HEK293 (cell line): ENCODE measurements at regions not wholly inside any gene's neighbourhood (a gene's known extent, or its start where the extent isn't known, plus 50 kb on each side); places are given as distances from the start of the nearest gene placed in this dataset.

Experiments
- CTCF ChIA-PET: fragments of 350-600 bp; formaldehyde crosslinking; extraction: SDS; loops from one replicate; lab custom pipeline; 2021; ENCODE audit warnings: antibody characterized with exemption; lab: Yijun Ruan, JAX
- POLR2A ChIA-PET: fragments of 300-600 bp; formaldehyde crosslinking; extraction: SDS; loops from one replicate; lab custom pipeline; 2020; ENCODE audit warnings: antibody characterized with exemption, inconsistent platforms; lab: Yijun Ruan, JAX
- H3K27ac ChIP-seq: fragments of 200-500 bp; sonication (Bioruptor generic); 2 replicates; pipeline ENCODE4 v1.5.1; 2014; ENCODE audit warnings: low read depth, low read length, control low read depth, inconsistent platforms; ENCODE audit errors: extremely low read depth
- H3K36me3 ChIP-seq, 2 experiments: fragments of 200-500 bp in 1 of 2; sonication (Bioruptor generic) in 1 of 2; 1 replicate in 1 of 2; 2 replicates in 1 of 2; pipeline ENCODE4 v1.5.1; 2014 to 2017; ENCODE audit warnings: inconsistent platforms in 2 of 2, low read length in 2 of 2; ENCODE audit not compliant: control insufficient read depth in 2 of 2, insufficient read depth in 1 of 2
- H3K4me1 ChIP-seq: fragments of 200-500 bp; sonication (Bioruptor generic); 2 replicates; pipeline ENCODE4 v1.5.1; 2014; ENCODE audit warnings: mild to moderate bottlenecking, low read length, inconsistent platforms; ENCODE audit not compliant: control insufficient read depth, insufficient read depth
- H3K4me3 ChIP-seq: 2 replicates; pipeline ENCODE4 v1.5.1; 2011; ENCODE audit warnings: low read depth, mild to moderate bottlenecking, control low read depth, low read length, moderate library complexity
- H3K9me3 ChIP-seq: fragments of 200-500 bp; sonication (Bioruptor generic); 2 replicates; pipeline ENCODE4 v1.5.1; 2014; ENCODE audit warnings: low read depth, low read length, inconsistent platforms; ENCODE audit not compliant: control insufficient read depth, insufficient read depth
- ELK4 ChIP-seq: IDR thresholded peaks from 2 replicates; pipeline ENCODE4 v1.6.1; 2011; ENCODE audit warnings: mild to moderate bottlenecking, low read depth, low read length, borderline replicate concordance
- INSM2 ChIP-seq: fragments of 450-650 bp; formaldehyde crosslinking; IDR thresholded peaks from 2 replicates; pipeline ENCODE4 v1.5.1; 2016; ENCODE audit warnings: missing biosample characterization, missing genetic modification characterization
- MEIS1 ChIP-seq: sonication (generic); formaldehyde crosslinking; IDR thresholded peaks from 2 replicates; pipeline ENCODE4 v1.8.1; 2022; ENCODE audit warnings: missing genetic modification reagents, mild to moderate bottlenecking, borderline replicate concordance
- PATZ1 ChIP-seq: fragments of 450-650 bp; formaldehyde crosslinking; IDR thresholded peaks from 2 replicates; pipeline ENCODE4 v1.5.1; 2016; ENCODE audit warnings: missing biosample characterization, missing genetic modification characterization
- ZBTB17 ChIP-seq: fragments of 450-650 bp; formaldehyde crosslinking; IDR thresholded peaks from 2 replicates; pipeline ENCODE4 v1.5.1; 2016; ENCODE audit warnings: missing biosample characterization, missing genetic modification characterization
- ZNF148 ChIP-seq: fragments of 450-650 bp; formaldehyde crosslinking; IDR thresholded peaks from 2 replicates; pipeline ENCODE4 v1.5.0; 2017; ENCODE audit warnings: missing biosample characterization, missing genetic modification characterization, borderline replicate concordance
- ZNF211 ChIP-seq: fragments of 450-650 bp; formaldehyde crosslinking; IDR thresholded peaks from 2 replicates; pipeline ENCODE4 v1.5.1; 2016; ENCODE audit warnings: low read depth, missing biosample characterization, missing genetic modification characterization
- ZNF24 ChIP-seq: fragments of 450-650 bp; formaldehyde crosslinking; IDR thresholded peaks from 2 replicates; pipeline ENCODE4 v1.5.1; 2016; ENCODE audit warnings: missing biosample characterization, missing genetic modification characterization
- ZNF37A ChIP-seq: fragments of 450-650 bp; IDR thresholded peaks from 2 replicates; pipeline ENCODE4 v1.5.1; 2018; ENCODE audit warnings: missing biosample characterization, missing genetic modification characterization
- ZNF416 ChIP-seq: fragments of 450-650 bp; formaldehyde crosslinking; IDR thresholded peaks from 2 replicates; pipeline ENCODE4 v1.5.1; 2016; ENCODE audit warnings: missing biosample characterization, missing genetic modification characterization
- ZNF423 ChIP-seq: fragments of 450-650 bp; formaldehyde crosslinking; IDR thresholded peaks from 2 replicates; pipeline ENCODE4 v1.5.1; 2016; ENCODE audit warnings: missing biosample characterization, missing genetic modification characterization
- ZNF529 ChIP-seq: fragments of 450-650 bp; formaldehyde crosslinking; IDR thresholded peaks from 2 replicates; pipeline ENCODE4 v1.5.1; 2017; ENCODE audit warnings: missing genetic modification characterization, missing biosample characterization; ENCODE audit not compliant: insufficient replicate concordance
- ZNF555 ChIP-seq: fragments of 450-650 bp; formaldehyde crosslinking; conservative IDR thresholded peaks from 2 replicates; pipeline ENCODE4 v1.5.1; 2017; ENCODE audit warnings: missing biosample characterization, mild to moderate bottlenecking, missing genetic modification characterization, inconsistent platforms
- ZNF76 ChIP-seq: fragments of 450-650 bp; formaldehyde crosslinking; IDR thresholded peaks from 2 replicates; pipeline ENCODE4; 2016; ENCODE audit warnings: low read depth, missing biosample characterization, missing genetic modification characterization, borderline replicate concordance
- ZNF785 ChIP-seq: fragments of 450-650 bp; formaldehyde crosslinking; IDR thresholded peaks from 2 replicates; pipeline ENCODE4 v1.5.1; 2016; ENCODE audit warnings: missing biosample characterization, missing genetic modification characterization
- ZNF837 ChIP-seq: fragments of 450-650 bp; formaldehyde crosslinking; IDR thresholded peaks from 2 replicates; pipeline ENCODE4 v1.5.1; 2016; ENCODE audit warnings: missing biosample characterization, missing genetic modification characterization
- ZNF843 ChIP-seq: fragments of 450-650 bp; formaldehyde crosslinking; IDR thresholded peaks from 2 replicates; pipeline ENCODE4 v1.5.1; 2016; ENCODE audit warnings: missing biosample characterization, missing genetic modification characterization
- ZSCAN5A ChIP-seq: fragments of 450-650 bp; formaldehyde crosslinking; IDR thresholded peaks from 2 replicates; pipeline ENCODE4 v1.5.1; 2016; ENCODE audit warnings: missing biosample characterization, missing genetic modification characterization

GRCh38 chr5:100697970-100698369 lies 162.8 kb downstream of the FAM174A start:
- TF ChIP-seq PATZ1 (tag by site-specific recombination) (no peak), ZSCAN5A (tag by site-specific recombination) (no peak), ZNF423 (tag by site-specific recombination) (no peak), ZNF529 (tag by site-specific recombination) (no peak), ZNF148 (tag by site-specific recombination) (no peak), ZBTB17 (tag by site-specific recombination) (no peak), ZNF837 (tag by site-specific recombination) (no peak), ELK4 (no peak), INSM2 (no peak), MEIS1 (CRISPR knock-in tag) (no peak), ZNF555 (no peak), ZNF76 (tag by site-specific recombination) (no peak), ZNF416 (tag by site-specific recombination) (no peak), ZNF37A (tag by site-specific recombination) (no peak), ZNF785 (no peak), ZNF24 (no peak)
- no peaks in the 10 kb centered on the region for H3K36me3 ChIP-seq
- no peak overlapping the region for H3K4me3 ChIP-seq
- ChIA-PET POLR2A (no interaction called here), CTCF (interaction anchor here (0.6 to 0.9 kb wide), 3 partner anchors 8 to 1599 kb away, joined by 3 read pairs; no protein-coding TSS in a partner anchor)
- H3K4me1 ChIP-seq, result no peaks in the 10 kb centered on the region
- H3K27ac ChIP-seq, result no peak overlapping the region
- H3K9me3 ChIP-seq, result no peaks in the 10 kb centered on the region

GRCh38 chr5:100706776-100707175 lies 171.6 kb downstream of the FAM174A start:
- H3K4me1 ChIP-seq, result no peaks in the 10 kb centered on the region
- no peak overlapping the region for H3K4me3 ChIP-seq
- ChIA-PET CTCF (interaction anchor here (0.6 to 1.1 kb wide), 3 partner anchors 15 to 664 kb away, joined by 3 read pairs; no protein-coding TSS in a partner anchor), POLR2A (no interaction called here)
- TF ChIP-seq ZNF211, result no peak
- TF ChIP-seq ZNF843 (tag by site-specific recombination), result no peak
- no peaks in the 10 kb centered on the region for H3K36me3 ChIP-seq
- no peak overlapping the region for H3K27ac ChIP-seq
- H3K9me3 ChIP-seq, result no peaks in the 10 kb centered on the region
